HG02840 (cell line): ENCODE measurements at regions not wholly inside any gene's neighbourhood (a gene's known extent, or its start where the extent isn't known, plus 50 kb on each side); places are given as distances from the start of the nearest gene placed in this dataset.

Experiments used
- ATAC-seq: cut with Tn5 transposase; IDR thresholded peaks from one replicate; pipeline ENCODE4 v1.9.1; 2021; ENCODE audit warnings: mild to moderate bottlenecking, moderate library complexity, moderate number of reproducible peaks; ENCODE audit not compliant: unreplicated experiment, low FRiP score

GRCh38 chr10:91034494-91035159, 113.7 kb upstream of the ANKRD1 start:
- ATAC-seq: no peak

- ATAC-seq: no peak
Observed at GRCh38 chr10:91035650-91036292, 114.9 kb upstream of the ANKRD1 start.

GRCh38 chr10:91036807-91037411, 116.0 kb upstream of the ANKRD1 start:
- ATAC-seq: no peak

DNA sequence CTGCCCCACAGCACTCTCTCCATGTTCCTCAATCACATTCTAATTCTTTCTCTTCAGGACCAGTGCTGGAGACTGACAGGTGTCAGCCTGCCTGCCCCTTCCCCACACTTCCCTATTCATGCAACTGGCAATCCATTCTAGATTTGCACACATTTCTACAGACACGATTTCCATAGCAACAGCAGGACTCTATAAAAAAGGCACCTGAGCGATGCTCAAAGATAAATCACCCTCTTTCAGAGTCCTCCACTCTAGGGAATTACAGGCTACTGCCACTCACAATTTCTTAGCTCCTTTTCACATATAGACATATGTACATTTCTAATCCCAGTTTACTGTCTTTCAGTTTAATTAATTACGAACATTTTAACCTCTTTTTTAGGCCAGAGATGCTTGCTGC, 118.1 kb upstream of the ANKRD1 start:
- no peak for ATAC-seq

DNA sequence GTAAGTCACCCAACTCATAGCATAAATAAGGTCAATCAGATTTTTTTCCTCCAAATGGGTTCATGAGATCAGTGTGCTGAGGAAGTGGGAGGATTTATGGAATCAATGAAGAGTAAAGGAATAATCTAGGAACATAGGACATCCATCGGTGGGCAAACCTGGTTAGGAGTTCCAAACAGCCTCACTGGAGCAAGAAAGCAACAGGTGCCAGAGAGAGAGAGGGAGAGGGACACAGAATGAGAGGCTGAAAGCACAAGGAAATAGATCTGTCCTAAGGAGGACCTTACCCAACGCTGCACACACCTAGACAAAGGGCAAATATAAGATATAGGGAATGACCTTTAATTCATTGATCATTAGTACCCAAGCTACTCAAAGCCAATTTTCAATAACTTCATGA, 119.5 kb upstream of the ANKRD1 start:
- no peak for ATAC-seq

GRCh38 chr10:91042069-91042468, 121.2 kb upstream of the ANKRD1 start:
- ATAC-seq: no peak

DNA sequence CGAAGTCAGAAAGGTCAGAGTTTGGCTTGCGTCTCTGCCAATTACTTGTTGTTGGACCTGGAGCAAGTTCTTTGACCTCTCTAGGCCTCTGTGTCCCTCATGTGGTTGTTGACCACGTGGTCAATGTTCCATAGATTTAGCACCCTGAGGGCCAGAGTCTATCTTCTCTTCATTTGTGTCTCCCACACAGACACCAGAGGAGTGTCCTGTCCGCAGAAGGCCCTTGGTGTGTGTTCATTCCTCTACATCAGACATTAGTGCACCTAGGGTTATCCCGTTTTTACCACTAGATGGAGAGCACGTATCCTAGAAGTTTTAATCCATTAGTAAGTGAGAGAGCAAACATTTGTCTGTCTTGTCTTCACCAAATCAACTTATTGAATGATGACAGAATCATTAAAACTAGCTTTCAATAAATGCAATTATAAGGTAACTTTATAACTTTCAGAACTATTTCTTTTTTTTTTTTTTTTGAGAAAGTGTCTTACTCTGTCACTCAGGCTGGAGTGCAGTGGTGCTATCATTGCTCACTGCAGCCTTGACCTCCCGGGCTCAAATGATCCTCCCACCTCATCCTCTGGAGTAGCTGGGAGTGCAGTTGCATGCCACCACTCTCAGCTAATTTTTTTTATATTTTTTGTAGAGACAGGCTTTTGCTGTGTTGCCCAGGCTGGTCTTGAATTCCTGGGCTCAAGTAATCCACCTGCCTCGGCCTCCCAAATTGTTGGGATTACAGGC, 122.5 kb upstream of the ANKRD1 start:
- ATAC-seq: no peak

DNA sequence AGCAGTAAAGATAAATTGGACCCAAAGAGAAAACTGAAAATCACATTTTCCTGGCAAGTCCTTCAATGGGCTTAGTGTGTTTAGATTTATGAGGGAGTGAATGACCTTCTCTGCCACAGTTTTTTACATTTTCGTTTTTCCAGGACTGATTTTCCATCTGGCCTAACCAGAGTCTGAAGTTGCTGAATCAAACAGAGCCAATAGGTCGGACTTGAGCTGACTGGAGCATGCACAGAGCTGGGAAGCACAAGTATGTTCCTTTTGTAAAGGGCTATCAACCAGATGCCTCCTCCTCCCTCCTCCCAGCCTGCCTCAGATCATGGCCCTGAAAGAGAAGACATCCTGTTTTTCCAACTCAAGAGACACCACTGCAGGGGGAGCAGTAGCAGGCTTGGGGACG, 126.0 kb upstream of the ANKRD1 start:
- ATAC-seq: no peak

GRCh38 chr10:91048380-91048779, 127.5 kb upstream of the ANKRD1 start:
- ATAC-seq: no peak

DNA sequence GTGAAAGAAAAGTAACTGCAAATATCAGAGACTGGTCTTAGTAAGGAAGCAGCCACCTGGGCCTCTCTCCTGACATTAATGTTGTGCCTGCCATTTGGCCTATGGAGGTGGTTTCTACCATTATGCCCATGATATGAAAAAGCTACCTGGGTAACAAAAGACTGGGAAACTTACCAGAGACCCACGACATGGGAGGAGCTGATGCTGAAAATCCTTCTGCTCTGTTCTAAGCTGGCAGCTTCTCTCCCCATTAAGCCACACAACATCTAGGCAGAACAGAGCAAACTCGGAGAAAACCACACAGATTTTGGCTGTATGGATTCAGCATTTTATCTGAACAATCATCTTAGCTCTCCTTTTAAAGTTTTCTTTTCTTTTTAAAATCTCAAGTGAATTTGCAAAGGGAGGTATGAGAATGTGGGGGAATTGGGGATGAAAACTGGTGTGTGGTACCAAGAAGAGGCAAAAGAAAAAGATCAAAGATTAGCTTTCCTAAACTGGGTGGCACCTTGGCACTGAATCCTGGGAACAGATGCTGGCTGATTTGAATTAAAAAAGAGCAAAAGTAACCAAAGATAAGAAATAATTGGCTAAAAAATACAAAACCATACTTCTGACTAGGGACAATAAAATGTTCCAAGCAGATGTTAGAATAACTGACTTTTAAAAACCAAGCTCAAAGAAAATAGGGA, 128.6 kb upstream of the ANKRD1 start:
- ATAC-seq: no peak

DNA sequence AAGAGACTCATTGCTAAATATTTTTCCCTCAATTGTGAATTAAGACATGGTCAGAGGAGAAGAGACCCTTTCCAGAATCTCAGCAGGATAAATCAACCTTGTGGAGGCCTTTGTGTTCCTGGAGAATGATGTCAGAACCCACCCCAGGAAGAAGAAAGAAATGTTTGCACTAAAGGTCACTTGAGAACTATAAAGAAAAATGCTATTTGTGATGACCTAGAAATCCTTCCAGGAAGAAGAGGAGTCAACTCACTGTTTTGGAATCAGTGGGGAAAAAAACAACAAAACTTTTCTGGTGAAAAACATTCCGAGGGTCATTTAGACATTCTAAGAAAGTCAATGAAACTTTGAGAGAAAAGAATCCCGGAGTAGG, 129.1 kb upstream of the ANKRD1 start:
- ATAC-seq: no peak

DNA sequence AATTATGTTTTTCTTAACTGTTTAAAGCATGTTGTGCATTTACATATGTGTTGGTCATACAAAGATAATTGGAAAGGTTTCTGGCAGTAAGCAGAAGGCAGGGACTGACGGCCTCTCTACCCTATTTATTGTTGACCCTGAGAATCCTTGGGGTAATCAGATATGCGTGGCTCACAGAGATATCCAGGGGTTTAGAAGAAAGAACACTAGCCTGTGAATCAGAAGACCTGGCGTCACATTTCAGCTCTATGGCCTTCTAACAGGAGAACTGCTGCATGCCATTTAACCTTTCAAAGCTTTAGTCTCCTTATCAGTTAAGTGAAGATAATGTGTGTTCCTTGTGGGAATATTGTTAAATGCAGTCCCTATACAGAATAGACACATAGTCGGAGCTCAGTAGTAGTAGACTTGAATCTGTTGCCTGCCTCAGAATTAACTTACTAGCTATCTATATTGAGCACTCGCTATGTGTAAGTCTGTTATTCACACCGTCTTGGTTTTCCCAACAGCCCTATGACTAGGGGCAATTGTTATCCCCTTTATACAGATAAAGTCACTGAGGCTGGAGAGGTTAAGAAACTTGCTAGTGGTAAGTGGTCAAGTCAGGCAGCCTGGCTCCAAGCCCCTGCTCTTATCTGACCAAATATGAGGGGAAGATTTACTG, 129.6 kb upstream of the ANKRD1 start:
- ATAC-seq: no peak

- ATAC-seq: no peak
Observed at GRCh38 chr10:91051829-91052228, 130.9 kb upstream of the ANKRD1 start.

DNA sequence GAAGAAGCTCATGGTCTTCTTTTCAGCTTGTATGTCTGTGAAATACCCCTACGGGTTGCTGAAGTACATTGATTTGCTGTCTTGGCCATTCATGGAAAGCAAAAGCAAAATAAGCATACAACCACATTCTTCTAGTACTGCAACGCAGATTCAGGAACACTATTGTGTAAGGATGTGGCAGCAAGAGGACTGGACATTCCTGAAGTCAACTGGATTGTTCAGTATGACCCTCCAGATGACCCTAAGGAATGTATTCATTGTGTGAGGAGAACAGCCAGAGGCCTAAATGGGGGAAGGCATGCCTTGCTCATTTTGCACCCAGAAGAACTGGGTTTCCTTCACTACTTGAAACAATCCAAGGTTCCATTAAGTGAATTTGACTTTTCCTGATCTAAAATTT, 133.4 kb upstream of the ANKRD1 start:
- ATAC-seq: no peak

DNA sequence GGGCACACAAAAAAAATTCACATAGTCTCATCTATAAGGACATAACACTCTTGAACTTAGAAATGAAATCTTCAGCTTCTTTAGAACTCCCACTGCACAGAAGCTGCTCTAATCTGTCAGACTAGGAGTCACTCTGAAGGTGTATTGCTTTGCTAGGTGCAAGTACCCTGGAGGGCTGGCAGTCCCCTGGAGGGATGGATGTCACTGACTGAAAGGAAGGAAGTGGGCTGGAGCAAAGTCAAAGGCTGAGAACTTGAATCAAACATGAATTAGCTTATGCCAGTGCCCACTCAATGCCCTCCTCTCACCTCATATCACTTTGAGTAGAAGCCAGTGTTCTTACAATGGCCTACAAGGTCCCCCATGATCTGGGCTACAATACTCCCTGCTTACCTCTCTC, 140.3 kb upstream of the ANKRD1 start:
- ATAC-seq: no peak

GRCh38 chr10:91061608-91062007, 140.7 kb upstream of the ANKRD1 start:
- ATAC-seq: no peak

DNA sequence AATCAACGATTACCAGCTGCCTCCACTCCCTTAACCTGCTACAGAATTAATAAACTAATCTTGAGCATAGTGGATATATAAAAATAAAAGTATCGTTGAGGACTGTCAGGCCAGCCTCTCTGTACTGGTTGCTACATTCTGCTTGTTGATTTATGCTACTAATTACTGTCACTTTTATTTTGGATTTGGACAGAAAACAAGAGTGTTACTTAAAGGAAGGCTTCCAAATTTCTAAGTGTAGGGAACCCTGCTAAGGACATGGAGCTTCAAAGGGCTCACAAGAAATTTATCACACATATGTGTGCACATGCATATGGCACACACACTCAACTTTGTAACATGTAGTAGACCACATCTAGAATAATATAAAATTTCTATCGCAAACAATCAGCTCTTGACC, 141.2 kb upstream of the ANKRD1 start:
- no peak for ATAC-seq

DNA sequence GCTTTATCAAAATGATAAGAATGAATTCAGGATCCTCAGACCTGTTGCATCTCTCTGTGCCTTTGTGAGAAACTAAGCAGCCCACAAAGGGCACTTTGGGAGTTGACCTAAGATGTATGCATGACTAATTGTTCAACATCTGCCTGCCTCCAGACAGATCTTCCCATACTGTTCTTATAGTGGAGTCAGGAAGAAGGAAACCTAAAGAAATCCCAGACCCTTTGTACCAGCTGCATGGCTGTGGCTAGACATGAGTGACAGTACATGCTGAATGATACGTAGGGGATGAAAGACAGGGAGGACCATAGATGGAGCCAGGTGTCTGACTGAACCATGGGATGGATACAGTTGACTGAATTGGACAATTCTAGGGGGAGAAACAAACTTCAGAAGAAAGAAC, 148.7 kb upstream of the PCGF5 start:
- no peak for ATAC-seq

DNA sequence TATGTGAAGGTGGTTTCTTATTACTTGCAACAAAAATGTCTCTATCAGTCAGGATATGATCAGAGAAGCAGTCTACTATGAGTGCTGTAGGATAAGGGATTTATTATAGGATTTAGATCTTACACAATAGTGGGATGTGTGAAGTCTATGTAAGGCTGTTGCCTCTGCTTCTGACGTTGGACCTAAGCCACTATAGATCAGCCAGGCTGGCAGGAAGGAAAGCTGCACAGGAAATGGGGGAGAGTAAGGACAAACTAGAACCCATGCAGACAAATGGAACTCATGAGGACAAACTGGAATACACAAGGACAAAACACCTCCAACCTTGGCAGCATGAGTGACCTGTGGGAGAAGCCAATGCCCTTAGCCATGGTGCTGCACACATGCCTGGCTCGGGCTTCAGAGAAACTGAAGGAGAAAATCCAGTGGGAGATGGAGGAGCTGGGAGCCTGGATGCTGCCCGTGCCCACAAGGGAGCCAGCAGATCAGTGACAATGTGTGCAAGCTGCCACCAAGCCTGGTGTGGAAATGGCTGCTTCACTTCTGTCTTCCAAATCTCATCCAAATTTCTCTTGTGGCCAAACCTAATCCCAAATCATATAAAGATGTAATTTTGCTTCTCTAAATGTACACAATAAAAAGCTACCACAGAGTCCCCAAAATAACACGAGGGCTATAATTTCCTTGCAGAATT, 147.0 kb upstream of the PCGF5 start:
- ATAC-seq: no peak
